ENCODE measurements at regions not wholly inside any gene's neighbourhood (a gene's known extent, or its start where the extent isn't known, plus 50 kb on each side); places are given as distances from the start of the nearest gene placed in this dataset.
"Not testable (repeated sequence)": the region's sequence is repeated elsewhere in the genome, so short reads cannot be mapped to it uniquely, and the experiment has no call there.

DNA sequence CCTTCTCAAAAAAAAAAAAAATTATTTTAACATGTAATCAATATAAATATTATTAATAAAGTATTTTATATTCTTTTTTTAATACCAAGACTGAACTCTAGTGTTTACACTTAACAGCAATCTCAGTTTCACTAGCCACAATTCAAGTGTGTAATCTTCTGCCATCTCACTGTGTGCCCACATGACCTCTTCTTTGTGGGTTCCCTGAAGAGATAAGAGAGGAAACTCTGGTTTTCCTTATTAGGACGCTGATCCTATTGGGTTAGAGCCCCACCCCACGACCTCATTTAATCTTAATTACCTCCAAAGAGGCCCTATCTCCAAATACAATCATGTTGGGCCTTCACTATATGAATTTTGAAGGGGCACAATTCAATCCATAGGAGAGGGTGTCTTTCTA lies 177.6 kb downstream of the STK31 start:
- Mint-ChIP-seq H3K4me1 (no peaks in the 10 kb centered on the region), H3K27me3 (peaks cover 19% of the 10 kb centered on the region), H3K4me3 (no peak overlapping the region), H3K9me3 (peaks cover 3% of the 10 kb centered on the region), H3K36me3 (ENCODE audit: low read depth) (no peaks in the 10 kb centered on the region), H3K27ac (no peak overlapping the region)
- DNase-seq, result no peak
- intact Hi-C loops (cut with micrococcal nuclease), result no loop called here

GRCh38 chr7:23888958-23889357 lies 178.9 kb downstream of the STK31 start:
- peaks cover 3% of the 10 kb centered on the region for H3K9me3 Mint-ChIP-seq
- H3K4me1 Mint-ChIP-seq, result peaks cover 11% of the 10 kb centered on the region
- H3K36me3 Mint-ChIP-seq (ENCODE audit: low read depth), result no peaks in the 10 kb centered on the region
- no peak overlapping the region for H3K27ac Mint-ChIP-seq
- no peak overlapping the region for H3K4me3 Mint-ChIP-seq
- H3K27me3 Mint-ChIP-seq, result peaks cover 17% of the 10 kb centered on the region
- intact Hi-C loops (cut with micrococcal nuclease), result no loop called here
- no peak for DNase-seq

DNA sequence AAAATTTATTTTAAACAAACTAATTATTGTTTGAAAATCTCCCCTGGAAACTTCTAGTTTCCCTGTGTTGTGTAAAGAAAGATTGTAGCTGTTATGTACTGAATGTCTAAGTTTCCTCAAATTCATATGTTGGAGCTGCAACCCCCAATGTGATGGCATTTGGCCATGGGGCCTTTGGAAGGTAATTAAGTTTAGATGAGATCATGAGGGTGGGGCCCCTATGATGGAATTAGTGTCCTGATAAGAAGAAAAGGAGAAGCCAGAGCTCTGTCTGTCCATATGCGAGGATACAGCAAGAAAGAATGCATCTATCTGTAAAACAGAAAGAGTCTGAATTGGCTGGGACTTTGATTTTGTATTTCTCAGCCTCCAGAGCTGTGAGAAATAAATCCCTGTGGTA lies 179.5 kb downstream of the STK31 start:
- H3K4me1 Mint-ChIP-seq, result peaks cover 16% of the 10 kb centered on the region
- intact Hi-C loops (cut with micrococcal nuclease), result no loop called here

DNA sequence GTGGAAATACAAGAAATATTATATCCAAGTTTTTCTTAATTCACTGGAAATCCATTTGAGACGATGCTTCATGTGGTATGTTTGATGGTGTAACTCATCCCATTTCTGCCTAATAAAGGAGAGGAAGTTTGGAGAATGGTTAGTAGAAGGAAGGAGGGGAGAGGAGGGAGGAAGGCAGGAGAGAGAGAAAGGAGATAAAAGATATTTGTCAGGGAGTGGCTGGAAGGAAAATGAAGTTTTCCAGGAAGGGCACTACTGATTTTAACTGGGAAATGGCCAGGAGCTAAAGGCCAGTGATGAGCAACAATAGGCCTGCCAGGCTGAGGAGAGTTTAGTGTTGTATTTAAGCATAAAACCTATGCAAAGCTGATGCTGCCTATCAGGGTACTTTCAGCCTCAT lies 182.0 kb downstream of the STK31 start:
- H3K4me1 Mint-ChIP-seq, result peaks cover 29% of the 10 kb centered on the region
- H3K4me3 Mint-ChIP-seq, result no peak overlapping the region
- H3K27ac Mint-ChIP-seq, result no peak overlapping the region
- DNase-seq, result no peak
- peaks cover 3% of the 10 kb centered on the region for H3K9me3 Mint-ChIP-seq
- peaks cover 16% of the 10 kb centered on the region for H3K27me3 Mint-ChIP-seq
- H3K36me3 Mint-ChIP-seq (ENCODE audit: low read depth), result no peaks in the 10 kb centered on the region
- intact Hi-C loops (cut with micrococcal nuclease), result loop anchor here (2.0 to 10.0 kb wide), 2 partner anchors 683 to 863 kb away; partner anchors contain the start of gene PALS2

More for the DNA sequence above, 179.5 kb downstream of the STK31 start:
- H3K4me3 Mint-ChIP-seq, result no peak overlapping the region
- no peak overlapping the region for H3K27ac Mint-ChIP-seq
- peaks cover 3% of the 10 kb centered on the region for H3K9me3 Mint-ChIP-seq
- H3K27me3 Mint-ChIP-seq, result peaks cover 17% of the 10 kb centered on the region
- no peak for DNase-seq
- no peaks in the 10 kb centered on the region for H3K36me3 Mint-ChIP-seq (ENCODE audit: low read depth)

DNA sequence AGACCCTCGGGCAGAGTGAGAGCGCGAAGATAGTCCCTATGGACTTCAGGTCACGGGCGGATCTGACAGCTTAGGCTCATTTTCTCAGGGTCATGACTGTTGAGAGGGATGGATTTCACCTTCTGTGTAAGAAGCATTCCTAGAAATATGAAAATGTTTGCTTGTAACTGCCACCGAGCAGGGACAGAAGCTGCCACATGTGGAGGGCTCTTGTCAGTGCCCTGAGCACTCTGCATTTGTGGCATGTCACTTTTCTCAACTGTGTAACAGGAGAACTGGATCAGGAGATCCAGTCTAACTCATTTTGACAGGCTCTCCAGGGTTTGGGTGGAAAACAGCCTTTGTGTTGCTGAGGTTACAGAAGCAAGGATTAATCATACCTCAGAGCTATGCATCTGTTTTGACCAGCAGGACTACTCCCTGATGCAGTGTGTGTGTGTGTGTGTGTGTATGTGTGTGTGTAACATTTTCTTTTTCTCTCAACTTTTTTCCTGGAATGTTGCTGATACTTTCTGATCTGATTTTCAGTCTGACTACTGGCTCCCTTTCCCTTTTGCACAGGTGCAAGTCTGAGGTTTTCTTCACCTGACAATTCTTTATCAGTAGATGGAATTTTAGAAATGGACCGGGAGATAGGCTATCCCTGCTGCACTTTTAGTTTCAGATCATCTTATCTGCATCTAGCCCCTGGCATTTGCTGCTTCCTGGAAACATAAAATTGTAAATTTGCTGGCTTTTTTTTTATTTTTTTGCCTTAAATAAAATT lies 183.3 kb downstream of the STK31 start:
- Mint-ChIP-seq H3K9me3 (peaks cover 3% of the 10 kb centered on the region), H3K36me3 (ENCODE audit: low read depth) (no peaks in the 10 kb centered on the region), H3K27me3 (peaks cover 16% of the 10 kb centered on the region), H3K4me3 (no peak overlapping the region), H3K4me1 (peaks cover 29% of the 10 kb centered on the region), H3K27ac (peak overlapping the region; percentile 14)
- no peak for DNase-seq
- intact Hi-C loops (cut with micrococcal nuclease), result loop anchor here (2.0 to 10.0 kb wide), 2 partner anchors 681 to 861 kb away; partner anchors contain the start of gene PALS2

- Mint-ChIP-seq H3K4me1 (peaks cover 29% of the 10 kb centered on the region), H3K27me3 (peaks cover 16% of the 10 kb centered on the region), H3K27ac (peak overlapping the region; percentile 88), H3K9me3 (peaks cover 3% of the 10 kb centered on the region), H3K4me3 (peak overlapping the region; percentile 69), H3K36me3 (ENCODE audit: low read depth) (no peaks in the 10 kb centered on the region)
- intact Hi-C loops (cut with micrococcal nuclease), result loop anchor here (2.0 to 10.0 kb wide), 3 partner anchors 75 to 861 kb away; partner anchors contain the start of gene PALS2
- DNase-seq, result peak; percentile 83
Measured at GRCh38 chr7:23893942-23894891, 184.2 kb downstream of the STK31 start.

GRCh38 chr7:23894892-23895569 lies 185.0 kb downstream of the STK31 start:
- peak overlapping the region; percentile 28 for H3K4me3 Mint-ChIP-seq
- no peaks in the 10 kb centered on the region for H3K36me3 Mint-ChIP-seq (ENCODE audit: low read depth)

DNA sequence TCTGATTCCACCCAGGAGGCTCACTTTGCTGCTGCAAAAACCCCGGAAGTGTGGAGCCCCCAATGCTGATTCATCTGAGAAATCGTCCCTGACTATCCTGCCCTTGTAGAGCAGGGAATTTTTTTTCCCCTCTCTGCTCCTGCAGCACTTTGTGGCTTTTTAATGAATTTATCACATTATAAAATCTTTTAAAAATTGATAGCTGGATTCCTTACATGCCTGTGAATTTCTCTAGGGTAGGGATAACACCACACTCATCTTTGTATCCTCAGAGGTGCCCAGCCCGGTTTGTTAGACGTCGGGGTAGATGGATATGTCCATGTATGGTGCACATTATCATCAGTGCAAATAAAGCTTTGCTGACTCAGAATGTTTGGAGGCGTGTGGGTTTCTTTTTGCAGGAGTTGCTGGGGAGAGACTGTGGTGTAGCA lies 185.7 kb downstream of the STK31 start:
- Mint-ChIP-seq H3K4me3 (no peak overlapping the region), H3K9me3 (no peaks in the 10 kb centered on the region), H3K27me3 (peaks cover 7% of the 10 kb centered on the region), H3K4me1 (peaks cover 29% of the 10 kb centered on the region), H3K27ac (no peak overlapping the region), H3K36me3 (ENCODE audit: low read depth) (no peaks in the 10 kb centered on the region)
- intact Hi-C loops (cut with micrococcal nuclease), result loop anchor here (2.0 to 10.0 kb wide), 2 partner anchors 73 to 679 kb away; partner anchors contain the start of gene PALS2
- DNase-seq, result no peak

More at GRCh38 chr7:23894892-23895569, 185.0 kb downstream of the STK31 start:
- Mint-ChIP-seq H3K9me3 (no peaks in the 10 kb centered on the region), H3K4me1 (peaks cover 29% of the 10 kb centered on the region), H3K27ac (peak overlapping the region; percentile 52), H3K27me3 (peaks cover 10% of the 10 kb centered on the region)
- intact Hi-C loops (cut with micrococcal nuclease), result loop anchor here (2.0 to 10.0 kb wide), 2 partner anchors 74 to 680 kb away; partner anchors contain the start of gene PALS2
- DNase-seq, result peak; percentile 57

DNA sequence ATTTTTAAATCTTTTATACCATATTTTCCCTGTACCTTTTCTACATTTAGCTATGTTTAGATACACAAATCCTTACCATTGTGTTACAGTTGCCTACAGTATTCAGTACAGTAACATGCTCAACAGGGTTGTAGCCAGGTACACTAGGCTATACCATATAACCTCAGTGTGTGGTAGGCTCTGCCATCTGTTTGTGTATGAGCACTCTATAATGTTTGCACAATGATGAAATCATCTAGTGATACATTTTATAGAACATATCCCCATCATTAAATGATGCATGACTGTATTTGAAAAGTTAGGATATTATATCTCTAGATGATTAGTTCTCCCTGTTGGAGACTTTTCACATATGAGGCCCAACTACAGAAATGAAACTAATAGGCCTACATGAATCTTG lies 188.6 kb downstream of the STK31 start:
- no peak overlapping the region for H3K27ac Mint-ChIP-seq
- no peaks in the 10 kb centered on the region for H3K9me3 Mint-ChIP-seq
- intact Hi-C loops (cut with micrococcal nuclease), result loop anchor here (10.0 kb wide), 1 partner anchor 676 kb away; the partner anchor contains the start of gene PALS2
- no peaks in the 10 kb centered on the region for H3K27me3 Mint-ChIP-seq
- DNase-seq, result no peak
- peaks cover 21% of the 10 kb centered on the region for H3K4me1 Mint-ChIP-seq
- no peak overlapping the region for H3K4me3 Mint-ChIP-seq
- no peaks in the 10 kb centered on the region for H3K36me3 Mint-ChIP-seq (ENCODE audit: low read depth)

DNA sequence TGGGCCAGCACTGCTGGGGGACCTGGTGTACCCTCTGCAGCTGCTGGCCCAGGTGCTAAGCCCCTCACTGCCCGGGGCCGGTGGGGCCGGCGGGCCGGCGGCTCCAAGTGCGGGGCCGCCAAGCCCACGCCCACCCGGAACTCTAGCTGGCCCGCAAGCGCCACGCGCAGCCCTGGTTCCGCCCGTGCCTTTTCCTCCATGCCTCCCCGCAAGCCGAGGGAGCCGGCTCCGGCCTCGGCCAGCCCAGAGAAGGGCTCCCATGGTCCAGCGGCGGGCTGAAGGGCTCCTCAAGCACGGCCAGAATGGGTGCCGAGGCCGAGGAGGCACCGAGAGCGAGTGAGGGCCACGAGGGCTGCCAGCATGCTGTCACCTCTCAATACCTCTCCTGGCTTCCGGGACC lies 194.9 kb downstream of the STK31 start:
- intact Hi-C loops (cut with micrococcal nuclease); H3K36me3 Mint-ChIP-seq (ENCODE audit: low read depth); H3K9me3 Mint-ChIP-seq; H3K27me3 Mint-ChIP-seq; DNase-seq; H3K4me1 Mint-ChIP-seq; H3K27ac Mint-ChIP-seq; H3K4me3 Mint-ChIP-seq: not testable (repeated sequence)

- no peak overlapping the region for H3K27ac Mint-ChIP-seq
- no peak for DNase-seq
- H3K9me3 Mint-ChIP-seq, result peaks cover 5% of the 10 kb centered on the region
- H3K36me3 Mint-ChIP-seq (ENCODE audit: low read depth), result no peaks in the 10 kb centered on the region
- H3K4me1 Mint-ChIP-seq, result no peaks in the 10 kb centered on the region
- H3K27me3 Mint-ChIP-seq, result peaks cover 5% of the 10 kb centered on the region
- intact Hi-C loops (cut with micrococcal nuclease), result no loop called here
- no peak overlapping the region for H3K4me3 Mint-ChIP-seq
Measured at GRCh38 chr7:23907012-23907411, 197.0 kb downstream of the STK31 start.

GRCh38 chr7:23909426-23909825 lies 199.4 kb downstream of the STK31 start:
- no peaks in the 10 kb centered on the region for H3K4me1 Mint-ChIP-seq
- no peak overlapping the region for H3K4me3 Mint-ChIP-seq
- intact Hi-C loops (cut with micrococcal nuclease), result no loop called here
- H3K27ac Mint-ChIP-seq, result no peak overlapping the region
- H3K9me3 Mint-ChIP-seq, result peaks cover 5% of the 10 kb centered on the region
- no peak for DNase-seq
- no peaks in the 10 kb centered on the region for H3K36me3 Mint-ChIP-seq (ENCODE audit: low read depth)
- peaks cover 5% of the 10 kb centered on the region for H3K27me3 Mint-ChIP-seq

- intact Hi-C loops (cut with micrococcal nuclease), result no loop called here
- peaks cover 1% of the 10 kb centered on the region for H3K27me3 Mint-ChIP-seq
- H3K9me3 Mint-ChIP-seq, result peaks cover 5% of the 10 kb centered on the region
- no peak overlapping the region for H3K27ac Mint-ChIP-seq
- no peaks in the 10 kb centered on the region for H3K4me1 Mint-ChIP-seq
- H3K4me3 Mint-ChIP-seq, result no peak overlapping the region
- H3K36me3 Mint-ChIP-seq (ENCODE audit: low read depth), result no peaks in the 10 kb centered on the region
- DNase-seq, result no peak
Measured at GRCh38 chr7:23912065-23912464, 202.0 kb downstream of the STK31 start.

All from activated CD4-positive, alpha-beta T cell treated with anti-CD3 and anti-CD28 coated beads, Interleukin-2, amount 10 ng/mL, durations not matched to agents 24 days and 14 days (primary cell).